ENCODE measurements at regions not wholly inside any gene's neighbourhood (a gene's known extent, or its start where the extent isn't known, plus 50 kb on each side); places are given as distances from the start of the nearest gene placed in this dataset.

- DNase-seq: no peak
- Mint-ChIP-seq H3K27me3 (no peaks in the 10 kb centered on the region), H3K27ac (no peak overlapping the region), H3K4me1 (peaks cover 6% of the 10 kb centered on the region), H3K4me3 (no peak overlapping the region), H3K9me3 (ENCODE audit: insufficient read depth) (no peaks in the 10 kb centered on the region)
- ChIA-PET POLR2A (no interaction called here), CTCF (no interaction called here)
- intact Hi-C loops (cut with micrococcal nuclease): no loop called here
- no peak for ATAC-seq (ENCODE audit: low read depth)
- Histone ChIP-seq H3K27me3 (replicated peaks in 1 of 4; ENCODE audit: control extremely low read depth in 1 of 4, control insufficient read depth in 3 of 4, insufficient read depth in 4 of 4, low read length in 3 of 4) (no peaks in the 10 kb centered on the region), H3K27ac (ENCODE audit: low read length in 2 of 2) (no peak overlapping the region), H3K4me2 (replicated peaks; ENCODE audit: low read depth, low read length, poor library complexity, severe bottlenecking) (no peak overlapping the region), H4K20me1 (ENCODE audit: control insufficient read depth, insufficient read depth, low read length, poor library complexity, severe bottlenecking) (no peaks in the 10 kb centered on the region), H3K36me3 (replicated peaks in 1 of 2; ENCODE audit: control extremely low read depth in 1 of 2, control insufficient read depth in 1 of 2, extremely low read depth in 1 of 2, insufficient read depth in 2 of 2, low read length in 1 of 2) (no peaks in the 10 kb centered on the region), H3K79me2 (ENCODE audit: control insufficient read depth, insufficient read depth, low read length) (no peaks in the 10 kb centered on the region), H3K4me1 (ENCODE audit: control insufficient read depth in 2 of 2, insufficient read depth in 2 of 2, low read length in 2 of 2) (no peaks in the 10 kb centered on the region), H2AFZ (ENCODE audit: insufficient read depth, low read depth, low read length, poor library complexity, severe bottlenecking) (no peak overlapping the region), H3K9me3 (ENCODE audit: control extremely low read depth in 1 of 3, control insufficient read depth in 2 of 3, insufficient read depth in 1 of 3, low read length in 2 of 3) (peaks cover 0 to 6% (median 0%) of the 10 kb centered on the region in 3 donors), H3K4me3 (ENCODE audit: control extremely low read depth in 1 of 5, extremely low read depth in 1 of 5, insufficient read depth in 1 of 5, low read depth in 2 of 5, low read length in 4 of 5) (no peak overlapping the region), H3K9ac (ENCODE audit: low read length) (no peak overlapping the region)
- TF ChIP-seq EZH2 (IDR thresholded peaks at IDR 0.05; ENCODE audit: borderline replicate concordance, insufficient read depth, low read depth, low read length, poor library complexity, severe bottlenecking): no peak
- TF ChIP-seq CTCF (IDR thresholded peaks at IDR 0.05): no peak
- WGBS (ENCODE audit: insufficient coverage): 92% methylated on average over 10 of the region's 15 CpGs
These were observed 202.7 kb downstream of the CRLF2 start for GRCh38 chrX:1009771-1010170.

GRCh38 chrX:1006156-1006730 is 206.2 kb downstream of the CRLF2 start:
- peaks cover 6% of the 10 kb centered on the region for H3K4me1 Mint-ChIP-seq
- H3K27me3 ChIP-seq (replicated peaks in 1 of 4; ENCODE audit: control extremely low read depth in 1 of 4, control insufficient read depth in 3 of 4, insufficient read depth in 4 of 4, low read length in 3 of 4): no peaks in the 10 kb centered on the region
- H3K79me2 ChIP-seq (ENCODE audit: control insufficient read depth, insufficient read depth, low read length): no peaks in the 10 kb centered on the region
- WGBS (ENCODE audit: insufficient coverage): 92% methylated on average over 9 of the region's 20 CpGs
- H3K27ac ChIP-seq (ENCODE audit: low read length in 2 of 2): no peak overlapping the region
- intact Hi-C loops (cut with micrococcal nuclease): no loop called here
- H3K27me3 Mint-ChIP-seq: no peaks in the 10 kb centered on the region
- no peaks in the 10 kb centered on the region for H3K4me1 ChIP-seq (ENCODE audit: control insufficient read depth in 2 of 2, insufficient read depth in 2 of 2, low read length in 2 of 2)
- CTCF ChIA-PET: no interaction called here
- no peak overlapping the region for H2AFZ ChIP-seq (ENCODE audit: insufficient read depth, low read depth, low read length, poor library complexity, severe bottlenecking)
- H4K20me1 ChIP-seq (ENCODE audit: control insufficient read depth, insufficient read depth, low read length, poor library complexity, severe bottlenecking): no peaks in the 10 kb centered on the region
- H3K36me3 ChIP-seq (replicated peaks in 1 of 2; ENCODE audit: control extremely low read depth in 1 of 2, control insufficient read depth in 1 of 2, extremely low read depth in 1 of 2, insufficient read depth in 2 of 2, low read length in 1 of 2): no peaks in the 10 kb centered on the region
- no peak for DNase-seq
- POLR2A ChIA-PET: no interaction called here
- TF ChIP-seq EZH2 (IDR thresholded peaks at IDR 0.05; ENCODE audit: borderline replicate concordance, insufficient read depth, low read depth, low read length, poor library complexity, severe bottlenecking) (no peak), CTCF (IDR thresholded peaks at IDR 0.05) (no peak)
- H3K9ac ChIP-seq (ENCODE audit: low read length): no peak overlapping the region
- peaks cover 0 to 10% (median 0%) of the 10 kb centered on the region in 3 donors for H3K9me3 ChIP-seq (ENCODE audit: control extremely low read depth in 1 of 3, control insufficient read depth in 2 of 3, insufficient read depth in 1 of 3, low read length in 2 of 3)
- no peak overlapping the region for H3K4me2 ChIP-seq (replicated peaks; ENCODE audit: low read depth, low read length, poor library complexity, severe bottlenecking)
- H3K27ac Mint-ChIP-seq: no peak overlapping the region
- no peaks in the 10 kb centered on the region for H3K9me3 Mint-ChIP-seq (ENCODE audit: insufficient read depth)
- ATAC-seq (ENCODE audit: low read depth): no peak
- no peak overlapping the region for H3K4me3 ChIP-seq (ENCODE audit: control extremely low read depth in 1 of 5, extremely low read depth in 1 of 5, insufficient read depth in 1 of 5, low read depth in 2 of 5, low read length in 4 of 5)
- H3K4me3 Mint-ChIP-seq: no peak overlapping the region
